ENCODE measurements at regions not wholly inside any gene's neighbourhood (a gene's known extent, or its start where the extent isn't known, plus 50 kb on each side); places are given as distances from the start of the nearest gene placed in this dataset.

GRCh38 chr10:22111705-22112104, 106.1 kb downstream of the EBLN1 start:
- TF ChIP-seq CTCF (IDR thresholded peaks at IDR 0.05) (no peak), POLR2A (IDR thresholded peaks at IDR 0.05) (no peak), EP300 (IDR thresholded peaks at IDR 0.05) (no peak), POLR2AphosphoS5 (IDR thresholded peaks at IDR 0.05) (no peak)
